Glutamatergic neuron (in vitro differentiated cells): ENCODE measurements at regions not wholly inside any gene's neighbourhood (a gene's known extent, or its start where the extent isn't known, plus 50 kb on each side); places are given as distances from the start of the nearest gene placed in this dataset.
"Not testable (repeated sequence)": the region's sequence is repeated elsewhere in the genome, so short reads cannot be mapped to it uniquely, and the experiment has no call there.

Source experiments
- DNase-seq: peaks from one replicate; pipeline ENCODE4 v3.0.0; 2022
- H3K27ac Mint-ChIP-seq: one replicate; pipeline ENCODE4 v1.8.0; 2020; ENCODE audit warnings: mild to moderate bottlenecking, mixed read lengths, inconsistent platforms; ENCODE audit not compliant: unreplicated experiment
- H3K27me3 Mint-ChIP-seq: one replicate; pipeline ENCODE4 v1.8.0; 2020; ENCODE audit warnings: mild to moderate bottlenecking, moderate library complexity, mixed read lengths, inconsistent platforms; ENCODE audit not compliant: unreplicated experiment
- H3K36me3 Mint-ChIP-seq: one replicate; pipeline ENCODE4 v1.8.0; 2020; ENCODE audit warnings: mild to moderate bottlenecking, mixed read lengths, inconsistent platforms; ENCODE audit not compliant: unreplicated experiment
- H3K4me1 Mint-ChIP-seq: one replicate; pipeline ENCODE4 v1.8.0; 2020; ENCODE audit warnings: mild to moderate bottlenecking, low read depth, mixed read lengths, inconsistent platforms; ENCODE audit not compliant: unreplicated experiment
- H3K4me3 Mint-ChIP-seq: one replicate; pipeline ENCODE4 v1.8.0; 2020; ENCODE audit warnings: mild to moderate bottlenecking, mixed read lengths, inconsistent platforms; ENCODE audit not compliant: unreplicated experiment
- H3K9me3 Mint-ChIP-seq: one replicate; pipeline ENCODE4 v1.8.0; 2020; ENCODE audit warnings: mild to moderate bottlenecking, moderate library complexity, mixed read lengths, inconsistent platforms; ENCODE audit not compliant: unreplicated experiment
- TF ChIP-seq, protein P1 (sequence below): fragments of 200-600 bp; sonication (generic); IDR thresholded peaks from one replicate; pipeline ENCODE4 v1.5.0; 2021; ENCODE audit not compliant: partially characterized antibody, unreplicated experiment

DNA sequence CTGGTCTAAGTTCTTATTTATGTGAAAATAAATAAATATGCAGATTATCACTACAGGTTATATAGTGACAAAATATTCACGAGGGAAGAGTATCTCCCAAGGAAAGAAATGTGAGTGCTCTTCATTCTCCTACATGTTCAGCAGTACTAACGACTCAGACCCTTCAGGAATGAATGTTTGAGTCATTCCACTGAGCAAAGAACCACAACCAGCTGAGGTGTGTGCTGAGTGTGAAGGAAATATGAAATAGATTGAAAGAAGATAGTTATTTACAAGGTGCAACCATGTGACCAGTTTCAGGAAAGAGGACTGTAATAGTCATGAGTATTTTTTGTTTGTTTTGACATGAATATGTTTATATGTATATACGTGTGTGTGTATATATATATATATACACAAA lies 228.7 kb downstream of the TUSC1 start:
- TF ChIP-seq, protein P1, sequence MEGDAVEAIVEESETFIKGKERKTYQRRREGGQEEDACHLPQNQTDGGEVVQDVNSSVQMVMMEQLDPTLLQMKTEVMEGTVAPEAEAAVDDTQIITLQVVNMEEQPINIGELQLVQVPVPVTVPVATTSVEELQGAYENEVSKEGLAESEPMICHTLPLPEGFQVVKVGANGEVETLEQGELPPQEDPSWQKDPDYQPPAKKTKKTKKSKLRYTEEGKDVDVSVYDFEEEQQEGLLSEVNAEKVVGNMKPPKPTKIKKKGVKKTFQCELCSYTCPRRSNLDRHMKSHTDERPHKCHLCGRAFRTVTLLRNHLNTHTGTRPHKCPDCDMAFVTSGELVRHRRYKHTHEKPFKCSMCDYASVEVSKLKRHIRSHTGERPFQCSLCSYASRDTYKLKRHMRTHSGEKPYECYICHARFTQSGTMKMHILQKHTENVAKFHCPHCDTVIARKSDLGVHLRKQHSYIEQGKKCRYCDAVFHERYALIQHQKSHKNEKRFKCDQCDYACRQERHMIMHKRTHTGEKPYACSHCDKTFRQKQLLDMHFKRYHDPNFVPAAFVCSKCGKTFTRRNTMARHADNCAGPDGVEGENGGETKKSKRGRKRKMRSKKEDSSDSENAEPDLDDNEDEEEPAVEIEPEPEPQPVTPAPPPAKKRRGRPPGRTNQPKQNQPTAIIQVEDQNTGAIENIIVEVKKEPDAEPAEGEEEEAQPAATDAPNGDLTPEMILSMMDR: no peak
- Mint-ChIP-seq H3K9me3 (no peaks in the 10 kb centered on the region), H3K4me3 (no peak overlapping the region), H3K27ac (no peak overlapping the region), H3K27me3 (no peaks in the 10 kb centered on the region), H3K4me1 (no peaks in the 10 kb centered on the region), H3K36me3 (no peaks in the 10 kb centered on the region)
- DNase-seq: no peak

DNA sequence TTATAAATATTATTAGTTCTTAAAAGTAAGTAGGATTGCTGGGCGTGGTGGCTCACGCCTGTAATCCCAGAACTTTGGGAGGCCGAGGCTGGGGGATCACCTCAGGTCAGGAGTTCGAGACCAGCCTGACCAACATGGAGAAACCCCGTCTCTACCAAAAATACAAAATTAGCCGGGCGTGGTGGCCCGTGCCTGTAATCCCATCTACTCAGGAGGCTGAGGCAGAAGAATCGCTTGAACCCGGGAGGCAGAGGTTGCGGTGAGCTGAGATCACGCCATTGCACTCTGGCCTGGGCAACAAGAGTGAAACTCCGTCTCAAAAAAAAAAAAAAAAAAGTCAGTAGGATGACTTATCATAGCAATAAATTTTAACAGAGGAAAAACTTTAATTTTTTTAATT lies 232.5 kb downstream of the TUSC1 start:
- H3K36me3 Mint-ChIP-seq, H3K9me3 Mint-ChIP-seq, H3K4me3 Mint-ChIP-seq, H3K4me1 Mint-ChIP-seq, H3K27ac Mint-ChIP-seq, H3K27me3 Mint-ChIP-seq, DNase-seq: not testable (repeated sequence)

DNA sequence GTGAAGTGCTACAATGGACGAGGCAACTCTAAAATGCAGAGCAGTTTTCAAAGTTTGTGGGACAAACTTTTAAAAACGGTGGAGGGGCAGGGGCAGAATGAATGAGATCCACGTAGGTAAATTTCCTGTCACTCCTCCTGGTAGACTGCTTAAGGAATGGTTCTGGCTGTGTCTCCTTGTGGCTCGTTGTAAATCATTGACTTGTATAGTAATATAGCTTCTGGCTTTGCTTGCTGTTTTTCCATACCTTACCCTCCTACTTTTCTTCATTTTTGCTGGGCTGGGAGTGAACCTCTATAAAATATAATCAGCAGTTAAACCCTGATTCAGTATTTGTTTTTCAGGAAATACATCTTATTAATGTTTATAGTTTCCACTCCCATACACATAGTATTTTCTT lies 235.7 kb downstream of the TUSC1 start:
- H3K4me1 Mint-ChIP-seq: no peaks in the 10 kb centered on the region
- TF ChIP-seq, protein P1: no peak
- H3K4me3 Mint-ChIP-seq: no peak overlapping the region
- no peaks in the 10 kb centered on the region for H3K36me3 Mint-ChIP-seq
- no peak for DNase-seq
- no peak overlapping the region for H3K27ac Mint-ChIP-seq
- no peaks in the 10 kb centered on the region for H3K9me3 Mint-ChIP-seq
- no peaks in the 10 kb centered on the region for H3K27me3 Mint-ChIP-seq

DNA sequence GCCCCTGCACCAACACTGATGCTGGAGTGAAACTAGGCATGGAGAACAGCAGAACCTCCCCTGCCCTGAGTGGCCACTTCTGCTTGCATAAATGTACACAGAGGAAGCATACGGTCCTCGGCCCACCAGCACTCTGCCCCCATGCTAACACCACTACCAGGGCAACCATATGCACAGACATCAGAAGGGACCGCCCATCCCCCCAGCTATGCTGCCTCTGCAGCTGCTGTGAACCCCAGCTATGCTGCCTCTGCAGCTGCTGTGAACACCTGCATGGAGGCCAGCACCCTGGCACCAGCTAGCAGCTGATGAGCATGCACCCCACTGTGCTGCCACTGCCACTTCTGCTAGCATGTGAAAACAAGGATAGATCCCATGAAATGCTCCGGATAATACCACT lies 250.3 kb downstream of the TUSC1 start:
- Mint-ChIP-seq H3K4me3 (no peak overlapping the region), H3K27ac (no peak overlapping the region), H3K36me3 (peaks cover 4% of the 10 kb centered on the region), H3K27me3 (no peaks in the 10 kb centered on the region), H3K4me1 (no peaks in the 10 kb centered on the region), H3K9me3 (no peaks in the 10 kb centered on the region)
- no peak for DNase-seq
- TF ChIP-seq, protein P1: no peak

DNA sequence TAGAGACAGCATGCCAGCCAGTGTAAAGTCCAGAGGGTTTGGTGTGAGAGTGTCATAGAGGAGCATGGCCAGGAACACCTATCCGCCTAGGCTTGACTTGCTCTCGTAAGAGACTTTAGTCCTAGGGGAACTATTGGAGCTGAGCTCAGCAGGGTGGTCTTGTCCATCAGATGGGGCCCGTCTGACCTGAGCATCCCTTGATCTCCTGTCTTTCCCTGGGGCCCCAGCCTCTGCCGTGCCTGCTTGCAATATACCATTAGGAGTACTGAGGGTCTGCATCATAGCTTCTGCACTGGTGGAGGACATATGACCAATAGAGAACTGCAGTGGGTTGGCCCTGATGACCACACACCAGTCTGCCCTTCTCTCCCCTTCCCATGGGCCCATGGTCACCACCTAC lies 251.0 kb downstream of the TUSC1 start:
- H3K27me3 Mint-ChIP-seq: no peaks in the 10 kb centered on the region
- peaks cover 4% of the 10 kb centered on the region for H3K36me3 Mint-ChIP-seq
- TF ChIP-seq, protein P1: no peak
- H3K4me3 Mint-ChIP-seq: no peak overlapping the region
- H3K4me1 Mint-ChIP-seq: no peaks in the 10 kb centered on the region
- H3K27ac Mint-ChIP-seq: no peak overlapping the region
- no peaks in the 10 kb centered on the region for H3K9me3 Mint-ChIP-seq
- no peak for DNase-seq

DNA sequence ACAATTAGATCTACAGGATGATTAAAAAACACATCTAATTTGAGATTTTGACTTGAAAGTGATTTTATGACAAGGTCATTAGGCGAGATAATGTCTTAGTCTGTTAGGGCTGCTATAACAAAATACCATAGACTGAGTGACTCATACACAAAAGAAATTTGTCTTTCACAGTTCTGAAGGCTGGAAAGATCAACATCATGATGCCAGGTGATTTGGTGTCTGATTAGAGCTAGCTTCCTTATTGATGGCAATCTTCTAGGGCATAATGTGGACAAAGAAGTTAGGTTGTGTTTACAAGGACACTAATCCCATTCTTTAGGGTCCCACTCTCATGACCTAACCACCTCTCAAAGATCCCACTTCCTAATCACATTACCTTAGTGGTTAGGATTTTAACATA lies 256.7 kb downstream of the TUSC1 start:
- DNase-seq: no peak
- Mint-ChIP-seq H3K4me1 (no peaks in the 10 kb centered on the region), H3K4me3 (no peak overlapping the region), H3K27me3 (no peaks in the 10 kb centered on the region), H3K27ac (no peak overlapping the region), H3K36me3 (peaks cover 4% of the 10 kb centered on the region), H3K9me3 (no peaks in the 10 kb centered on the region)
- TF ChIP-seq, protein P1: no peak
